HEK293T (cell line): ENCODE measurements at regions not wholly inside any gene's neighbourhood (a gene's known extent, or its start where the extent isn't known, plus 50 kb on each side); places are given as distances from the start of the nearest gene placed in this dataset.

Experiments used
- CTCF ChIA-PET: fragments of 350-600 bp; formaldehyde crosslinking; extraction: SDS; loops from one replicate; lab custom pipeline; 2021; ENCODE audit warnings: antibody characterized with exemption, inconsistent platforms; lab: Yijun Ruan, JAX
- POLR2A ChIA-PET: fragments of 350-600 bp; formaldehyde crosslinking; extraction: SDS; loops from one replicate; lab custom pipeline; 2020; ENCODE audit warnings: antibody characterized with exemption, inconsistent platforms; lab: Yijun Ruan, JAX
- DNase-seq: peaks from one replicate; pipeline ENCODE4 v3.0.0; 2012; ENCODE audit warnings: mixed read lengths; ENCODE audit errors: extremely low spot score
- ARNT ChIP-seq: fragments of 450-650 bp; IDR thresholded peaks from 2 replicates; pipeline ENCODE4 v1.6.1; 2017; ENCODE audit warnings: mild to moderate bottlenecking
- BHLHE40 ChIP-seq: fragments of 450-650 bp; IDR thresholded peaks from 2 replicates; pipeline ENCODE4 v1.6.1; 2016; ENCODE audit warnings: mild to moderate bottlenecking, moderate library complexity, borderline replicate concordance
- CTBP1 ChIP-seq: fragments of 450-650 bp; IDR thresholded peaks from 2 replicates; pipeline ENCODE4 v1.6.1; 2016; ENCODE audit warnings: borderline replicate concordance
- ELF4 ChIP-seq: fragments of 450-650 bp; IDR thresholded peaks from 2 replicates; pipeline ENCODE4 v1.6.1; 2017; ENCODE audit warnings: antibody characterized with exemption
- FOXA1 ChIP-seq: fragments of 450-650 bp; IDR thresholded peaks from 2 replicates; pipeline ENCODE4 v1.6.1; 2016; ENCODE audit warnings: mild to moderate bottlenecking
- FOXK2 ChIP-seq: fragments of 450-650 bp; IDR thresholded peaks from 2 replicates; pipeline ENCODE4 v1.6.1; 2016; ENCODE audit warnings: mild to moderate bottlenecking
- FOXM1 ChIP-seq: fragments of 450-650 bp; IDR thresholded peaks from 2 replicates; pipeline ENCODE4 v1.6.1; 2017; ENCODE audit warnings: mild to moderate bottlenecking, borderline replicate concordance
- HDGF ChIP-seq: fragments of 450-650 bp; IDR thresholded peaks from 2 replicates; pipeline ENCODE4 v1.6.1; 2017; ENCODE audit warnings: antibody characterized with exemption, borderline replicate concordance
- L3MBTL2 ChIP-seq: fragments of 450-650 bp; conservative IDR thresholded peaks from 2 replicates; pipeline ENCODE4 v1.6.1; 2016; ENCODE audit warnings: mild to moderate bottlenecking
- LEF1 ChIP-seq: fragments of 450-650 bp; IDR thresholded peaks from 2 replicates; pipeline ENCODE4 v1.6.1; 2017; ENCODE audit warnings: mild to moderate bottlenecking, borderline replicate concordance
- NFRKB ChIP-seq: fragments of 450-650 bp; IDR thresholded peaks from 2 replicates; pipeline ENCODE4 v1.6.1; 2016; ENCODE audit warnings: mild to moderate bottlenecking, moderate library complexity
- SP1 ChIP-seq: fragments of 450-650 bp; IDR thresholded peaks from 2 replicates; pipeline ENCODE4 v1.6.1; 2017
- SUZ12 ChIP-seq: fragments of 450-650 bp; IDR thresholded peaks from 2 replicates; pipeline ENCODE4 v1.6.1; 2016; ENCODE audit warnings: mild to moderate bottlenecking
- TARDBP ChIP-seq: fragments of 450-650 bp; IDR thresholded peaks from 2 replicates; pipeline ENCODE4 v1.6.1; 2016
- ZNF384 ChIP-seq: fragments of 450-650 bp; IDR thresholded peaks from 2 replicates; pipeline ENCODE4 v1.6.1; 2016
- TF ChIP-seq, protein P1 (sequence below): fragments of 450-650 bp; IDR thresholded peaks from 2 replicates; pipeline ENCODE4 v1.6.1; 2016

DNA sequence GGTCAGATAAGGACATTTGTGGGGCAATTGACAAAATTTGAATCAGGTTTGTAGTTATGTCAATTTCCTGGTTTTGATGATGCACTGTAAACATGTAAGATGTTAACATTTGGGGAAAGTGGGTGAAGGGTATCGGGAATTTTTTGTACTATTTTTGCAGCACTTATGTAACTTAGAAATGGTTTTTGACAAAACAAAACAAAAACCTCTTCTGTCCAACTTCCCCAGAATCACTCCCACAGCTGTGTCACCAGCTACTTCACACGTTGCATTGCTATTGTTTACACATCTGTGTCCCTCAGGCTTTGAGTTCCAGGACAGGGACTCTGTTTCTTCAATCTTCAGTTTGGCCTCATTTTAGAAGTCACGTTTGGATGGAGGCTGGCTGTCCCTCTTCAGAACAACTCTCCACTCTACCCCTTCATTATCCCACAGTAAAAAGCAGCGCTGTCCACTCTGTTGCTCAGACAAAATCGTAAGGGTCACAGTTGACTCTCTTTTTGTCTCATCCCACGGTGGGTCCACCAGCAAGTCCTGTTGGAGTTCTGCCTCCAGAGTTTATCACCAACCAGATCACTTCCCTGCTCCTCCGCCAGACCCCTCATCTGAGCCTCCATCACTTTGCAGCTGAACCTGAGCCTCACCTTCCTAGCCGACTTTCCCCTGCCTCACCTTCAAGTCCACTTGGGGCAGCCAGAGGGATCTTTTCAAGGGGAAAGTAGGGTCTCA is 63.2 kb downstream of the NENF start:
- POLR2A ChIA-PET = no interaction called here
- no peak for DNase-seq
- TF ChIP-seq ZNF384 (no peak), BHLHE40 (no peak), ARNT (no peak), FOXA1 (no peak)
- TF ChIP-seq, protein P1, sequence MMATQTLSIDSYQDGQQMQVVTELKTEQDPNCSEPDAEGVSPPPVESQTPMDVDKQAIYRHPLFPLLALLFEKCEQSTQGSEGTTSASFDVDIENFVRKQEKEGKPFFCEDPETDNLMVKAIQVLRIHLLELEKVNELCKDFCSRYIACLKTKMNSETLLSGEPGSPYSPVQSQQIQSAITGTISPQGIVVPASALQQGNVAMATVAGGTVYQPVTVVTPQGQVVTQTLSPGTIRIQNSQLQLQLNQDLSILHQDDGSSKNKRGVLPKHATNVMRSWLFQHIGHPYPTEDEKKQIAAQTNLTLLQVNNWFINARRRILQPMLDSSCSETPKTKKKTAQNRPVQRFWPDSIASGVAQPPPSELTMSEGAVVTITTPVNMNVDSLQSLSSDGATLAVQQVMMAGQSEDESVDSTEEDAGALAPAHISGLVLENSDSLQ = no peak
- CTCF ChIA-PET = interaction anchor here (0.7 to 1.0 kb wide), 2 partner anchors 16 to 993 kb away, joined by 3 read pairs; no protein-coding TSS in a partner anchor

DNA sequence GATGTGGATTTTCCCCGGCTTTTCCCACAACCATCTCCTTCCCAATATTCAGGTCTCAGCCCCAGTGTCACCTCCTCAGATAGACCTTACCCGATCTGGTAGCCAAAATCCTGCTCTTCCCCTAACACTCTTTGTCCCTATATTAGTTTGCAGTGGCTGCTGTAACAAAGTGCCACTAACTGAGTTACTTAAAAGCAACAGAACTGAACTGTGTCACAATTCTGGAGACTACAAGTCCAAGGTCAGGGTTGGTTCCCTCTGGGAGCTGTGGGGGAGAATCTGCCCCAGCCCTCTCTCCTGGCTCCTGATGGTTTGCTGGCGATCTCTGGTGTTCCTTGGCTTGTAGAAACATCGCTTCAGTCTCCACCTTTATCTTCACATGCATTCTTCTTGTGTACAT is 64.0 kb downstream of the NENF start:
- CTCF ChIA-PET = no interaction called here
- TF ChIP-seq LEF1 = no peak
- TF ChIP-seq SP1 = no peak
- no peak for TF ChIP-seq FOXM1
- no peak for DNase-seq
- POLR2A ChIA-PET = interaction anchor here (1.3 kb wide), 1 partner anchor 8 kb away, joined by 4 read pairs; no protein-coding TSS in a partner anchor

DNA sequence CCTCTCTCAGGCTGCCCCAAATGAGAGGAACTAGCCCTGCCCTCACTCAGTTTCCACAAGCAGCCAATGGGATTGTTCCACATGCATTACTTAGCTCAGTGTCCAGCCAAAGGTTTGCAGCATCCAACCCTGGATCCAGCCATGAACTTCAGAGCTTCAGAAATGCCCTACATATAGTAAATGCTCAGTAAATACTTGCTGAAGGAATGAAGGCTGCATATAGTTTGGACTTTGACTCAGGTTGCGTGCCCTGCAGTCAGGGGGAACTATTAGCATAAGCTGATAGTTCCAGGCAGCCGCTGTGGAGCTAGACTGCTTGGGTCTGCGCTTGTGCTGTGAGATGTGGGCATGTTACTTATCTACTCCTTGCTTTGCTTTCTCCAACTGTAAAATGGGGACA is 64.8 kb downstream of the NENF start:
- DNase-seq = no peak
- TF ChIP-seq SP1 (no peak), ZNF384 (no peak), NFRKB (no peak), HDGF (no peak), FOXA1 (no peak), BHLHE40 (no peak), FOXM1 (no peak), SUZ12 (no peak), CTBP1 (no peak), FOXK2 (no peak), L3MBTL2 (no peak), ELF4 (no peak), ARNT (no peak), TARDBP (no peak)
- TF ChIP-seq, protein P1 = no peak
- CTCF ChIA-PET = interaction anchor here (1.1 kb wide), 1 partner anchor 21 kb away, joined by 3 read pairs; no protein-coding TSS in a partner anchor
- POLR2A ChIA-PET = interaction anchor here (1.3 to 1.5 kb wide), 2 partner anchors 9 to 111 kb away, joined by 4 to 6 read pairs; partner anchors contain the start of gene ATF3

DNA sequence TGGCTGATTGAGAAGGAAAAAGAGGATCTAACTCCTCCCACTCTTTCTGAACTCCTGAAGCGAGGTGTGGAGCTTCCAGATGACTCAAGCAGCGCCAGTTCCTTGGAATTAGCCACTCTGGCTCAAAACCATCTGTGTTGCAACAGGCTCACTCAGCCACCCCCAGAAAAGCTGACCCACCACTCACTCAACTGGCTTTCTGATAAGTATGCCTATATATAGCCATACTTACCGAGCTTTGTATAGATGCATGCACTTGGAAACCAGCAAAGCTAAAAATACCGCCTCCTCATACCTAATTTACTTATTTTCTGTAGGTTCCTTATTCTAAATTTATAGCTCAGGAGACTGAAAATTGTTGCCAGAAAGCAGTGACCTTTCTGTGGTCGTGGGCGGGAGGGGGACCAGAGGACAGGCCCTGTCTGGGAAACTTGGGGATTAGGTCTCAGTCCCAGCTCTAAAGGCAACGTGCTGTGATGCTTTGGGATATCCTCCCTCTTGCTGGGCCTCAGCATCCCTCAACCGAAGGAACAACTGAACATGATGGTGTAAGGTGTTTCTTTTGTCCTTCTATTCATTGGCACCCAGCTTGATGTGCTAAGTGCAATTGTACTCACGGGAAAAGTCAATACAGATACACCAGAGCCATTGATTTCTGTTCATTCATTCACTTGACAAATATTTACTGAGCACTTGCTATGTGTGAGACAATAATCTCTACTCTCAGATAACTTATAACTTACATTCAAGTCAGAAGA is 65.7 kb downstream of the NENF start:
- DNase-seq = no peak
- CTCF ChIA-PET = interaction anchor here (1.1 kb wide), 1 partner anchor 22 kb away, joined by 3 read pairs; no protein-coding TSS in a partner anchor
- TF ChIP-seq FOXA1 (no peak), CTBP1 (no peak), FOXK2 (no peak), SUZ12 (no peak), BHLHE40 (no peak), FOXM1 (no peak), L3MBTL2 (no peak), ELF4 (no peak), SP1 (no peak), LEF1 (no peak), TARDBP (no peak), ARNT (no peak), ZNF384 (no peak), HDGF (no peak), NFRKB (no peak)
- TF ChIP-seq, protein P1 = no peak
- POLR2A ChIA-PET = interaction anchor here (1.5 kb wide), 1 partner anchor 110 kb away, joined by 6 read pairs; the partner anchor contains the start of gene ATF3

DNA sequence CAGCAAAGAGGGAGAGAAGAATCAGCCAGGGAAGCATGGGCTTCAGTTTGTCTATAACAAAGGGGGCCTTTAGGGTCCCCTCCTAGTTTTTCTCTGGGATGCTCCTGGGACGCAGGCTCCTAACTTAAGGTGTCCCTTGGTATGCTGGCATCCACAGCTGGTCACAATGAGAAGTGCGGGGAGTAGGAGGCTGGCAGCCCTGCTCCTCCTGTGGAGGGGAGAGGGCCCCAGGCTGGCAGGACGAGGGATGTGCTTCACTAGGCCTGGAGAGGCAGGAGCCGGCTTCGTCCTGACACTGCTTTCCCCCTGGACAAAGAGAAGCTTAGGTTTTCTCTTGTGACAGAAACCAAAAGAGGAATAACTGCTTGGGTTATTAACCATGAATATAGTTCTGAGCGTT is 67.6 kb downstream of the NENF start:
- ChIA-PET CTCF (no interaction called here), POLR2A (no interaction called here)
- TF ChIP-seq CTBP1 = no peak
- TF ChIP-seq SP1 = no peak
- no peak for TF ChIP-seq SUZ12
- no peak for TF ChIP-seq L3MBTL2
- TF ChIP-seq HDGF = no peak
- TF ChIP-seq FOXA1 = no peak
- TF ChIP-seq ZNF384 = no peak
- TF ChIP-seq FOXK2 = no peak
- no peak for TF ChIP-seq ELF4
- TF ChIP-seq, protein P1 = no peak
- no peak for TF ChIP-seq LEF1
- no peak for TF ChIP-seq NFRKB
- TF ChIP-seq FOXM1 = no peak
- TF ChIP-seq BHLHE40 = no peak
- no peak for DNase-seq
